ENCODE measurements at regions not wholly inside any gene's neighbourhood (a gene's known extent, or its start where the extent isn't known, plus 50 kb on each side); places are given as distances from the start of the nearest gene placed in this dataset.

GRCh38 chr2:150544731-150545130 is 57.3 kb upstream of the RND3 start:
- no peak for DNase-seq (ENCODE audit: low spot score)

- no peak for DNase-seq (ENCODE audit: low spot score)
Measured at GRCh38 chr2:150542692-150543091, 55.2 kb upstream of the RND3 start.

- DNase-seq (ENCODE audit: low spot score) = no peak
Measured at GRCh38 chr2:150542172-150542571, 54.7 kb upstream of the RND3 start.

GRCh38 chr2:150538651-150539201 is 51.3 kb upstream of the RND3 start:
- no peak for DNase-seq (ENCODE audit: low spot score)
